ENCODE measurements at regions not wholly inside any gene's neighbourhood (a gene's known extent, or its start where the extent isn't known, plus 50 kb on each side); places are given as distances from the start of the nearest gene placed in this dataset.

- no peak for TF ChIP-seq POLR2AphosphoS5 (IDR thresholded peaks at IDR 0.05)
- no peak for TF ChIP-seq POLR2A (IDR thresholded peaks at IDR 0.05)
- TF ChIP-seq CTCF (IDR thresholded peaks at IDR 0.05) = no peak
- H3K9me3 ChIP-seq = no peaks in the 10 kb centered on the region
- 65% methylated on average over 1 of the region's 1 CpG for WGBS
- H3K4me1 ChIP-seq (replicated peaks) = no peaks in the 10 kb centered on the region
- no peaks in the 10 kb centered on the region for H3K27me3 ChIP-seq (replicated peaks; ENCODE audit: insufficient read depth)
- no peaks in the 10 kb centered on the region for H3K36me3 ChIP-seq
- intact Hi-C loops (cut with DNase I) = no loop called here
- no peak for DNase-seq (ENCODE audit: low spot score)
- no peak overlapping the region for H3K4me3 ChIP-seq
- H3K27ac ChIP-seq = no peak overlapping the region
Measured at GRCh38 chr11:15754221-15754620, 602.1 kb downstream of the SOX6 start.

GRCh38 chr11:15757048-15757698 lies 599.2 kb downstream of the SOX6 start:
- Histone ChIP-seq H3K4me1 (replicated peaks) (no peaks in the 10 kb centered on the region), H3K27me3 (replicated peaks; ENCODE audit: insufficient read depth) (no peaks in the 10 kb centered on the region), H3K9me3 (no peaks in the 10 kb centered on the region), H3K36me3 (no peaks in the 10 kb centered on the region), H3K4me3 (no peak overlapping the region), H3K27ac (no peak overlapping the region)
- no peak for TF ChIP-seq POLR2A (IDR thresholded peaks at IDR 0.05)
- no peak for TF ChIP-seq CTCF (IDR thresholded peaks at IDR 0.05)
- no peak for TF ChIP-seq POLR2AphosphoS5 (IDR thresholded peaks at IDR 0.05)
- no peak for DNase-seq (ENCODE audit: low spot score)
- WGBS = 92% methylated on average over 16 of the region's 16 CpGs
- intact Hi-C loops (cut with DNase I) = no loop called here

- Histone ChIP-seq H3K4me3 (no peak overlapping the region), H3K4me1 (replicated peaks) (no peaks in the 10 kb centered on the region), H3K27me3 (replicated peaks; ENCODE audit: insufficient read depth) (no peaks in the 10 kb centered on the region), H3K27ac (no peak overlapping the region), H3K36me3 (no peaks in the 10 kb centered on the region), H3K9me3 (no peaks in the 10 kb centered on the region)
- no peak for DNase-seq (ENCODE audit: low spot score)
- WGBS = 91% methylated on average over 10 of the region's 10 CpGs
- intact Hi-C loops (cut with DNase I) = no loop called here
- TF ChIP-seq CTCF (IDR thresholded peaks at IDR 0.05) = no peak
- no peak for TF ChIP-seq POLR2AphosphoS5 (IDR thresholded peaks at IDR 0.05)
Measured at GRCh38 chr11:15758857-15759465, 597.4 kb downstream of the SOX6 start.

GRCh38 chr11:15761235-15761634 lies 595.1 kb downstream of the SOX6 start:
- no peak for TF ChIP-seq POLR2A (IDR thresholded peaks at IDR 0.05)
- no peak for TF ChIP-seq POLR2AphosphoS5 (IDR thresholded peaks at IDR 0.05)
- TF ChIP-seq CTCF (IDR thresholded peaks at IDR 0.05) = no peak
- 61% methylated on average over 4 of the region's 4 CpGs for WGBS
- Histone ChIP-seq H3K9me3 (no peaks in the 10 kb centered on the region), H3K36me3 (no peaks in the 10 kb centered on the region), H3K4me1 (replicated peaks) (no peaks in the 10 kb centered on the region), H3K4me3 (no peak overlapping the region), H3K27me3 (replicated peaks; ENCODE audit: insufficient read depth) (no peaks in the 10 kb centered on the region), H3K27ac (no peak overlapping the region)
- no peak for DNase-seq (ENCODE audit: low spot score)
- intact Hi-C loops (cut with DNase I) = no loop called here

GRCh38 chr11:15764326-15764725 lies 592.0 kb downstream of the SOX6 start:
- TF ChIP-seq CTCF (IDR thresholded peaks at IDR 0.05) = no peak
- no peak for TF ChIP-seq POLR2AphosphoS5 (IDR thresholded peaks at IDR 0.05)
- no peak for TF ChIP-seq POLR2A (IDR thresholded peaks at IDR 0.05)
- H3K36me3 ChIP-seq = no peaks in the 10 kb centered on the region
- DNase-seq (ENCODE audit: low spot score) = no peak
- WGBS = 43% methylated on average over 1 of the region's 1 CpG
- no peaks in the 10 kb centered on the region for H3K4me1 ChIP-seq (replicated peaks)
- intact Hi-C loops (cut with DNase I) = no loop called here
- H3K4me3 ChIP-seq = no peak overlapping the region
- H3K27me3 ChIP-seq (replicated peaks; ENCODE audit: insufficient read depth) = no peaks in the 10 kb centered on the region
- no peaks in the 10 kb centered on the region for H3K9me3 ChIP-seq
- no peak overlapping the region for H3K27ac ChIP-seq
